ENCODE measurements at regions not wholly inside any gene's neighbourhood (a gene's known extent, or its start where the extent isn't known, plus 50 kb on each side); places are given as distances from the start of the nearest gene placed in this dataset.

DNA sequence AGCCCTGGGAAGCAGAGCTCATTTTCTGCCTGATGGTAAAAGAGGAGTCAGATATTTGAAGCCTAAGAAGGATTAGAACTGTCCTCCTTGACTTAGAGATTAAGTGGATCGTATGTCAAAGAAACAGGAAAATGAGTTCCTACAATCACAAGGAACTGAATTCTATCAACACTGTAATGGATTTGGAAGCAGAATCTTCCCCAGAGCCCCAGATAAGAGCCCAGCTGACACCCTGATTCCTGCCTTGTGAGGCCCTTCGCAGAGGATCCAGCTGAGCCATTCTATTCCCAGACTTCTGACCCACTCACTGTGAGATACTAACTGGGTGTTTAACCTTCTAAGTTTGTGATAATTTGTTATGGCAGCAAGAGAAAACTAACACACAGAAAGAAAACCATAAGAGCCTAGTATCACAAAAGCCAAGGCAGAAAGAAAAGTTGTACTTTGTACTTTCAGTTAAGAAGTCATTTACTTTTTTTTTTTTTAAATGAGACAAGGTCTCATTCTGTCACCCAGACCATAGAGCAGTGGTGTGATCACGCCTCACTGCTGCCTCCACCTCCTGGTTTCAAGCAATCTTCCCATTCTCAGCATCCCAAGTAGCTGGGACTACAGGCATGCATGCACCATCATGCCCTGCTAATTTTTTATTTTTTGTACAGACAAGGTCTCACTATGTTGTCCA lies 61.1 kb upstream of the ZBTB20 start:
- in situ Hi-C loops (cut with MboI; ENCODE audit: low sequenced_read_pairs) (no loop called here), intact Hi-C loops (cut with micrococcal nuclease) (no loop called here), dilution Hi-C loops (cut with HindIII; ENCODE audit: low sequenced_read_pairs, unreplicated experiment) (no loop called here)
- ChIA-PET CTCF (interaction anchor here (0.7 kb wide), 1 partner anchor 276 kb away, joined by 3 read pairs; no protein-coding TSS in a partner anchor), POLR2A (ENCODE audit: unreplicated experiment) (no interaction called here)
- Histone ChIP-seq H3K79me1 (ENCODE audit: low read depth in 1 of 2, low read length in 2 of 2) (no peaks in the 10 kb centered on the region), H2BK120ac (ENCODE audit: low read depth, low read length) (no peak overlapping the region), H3K36me3 (ENCODE audit: control insufficient read depth, insufficient read depth, low read length) (no peaks in the 10 kb centered on the region), H2AFZ (replicated peaks; ENCODE audit: low read length, poor library complexity) (no peak overlapping the region), H3K9ac (ENCODE audit: low read depth, low read length) (no peak overlapping the region), H3K27ac (ENCODE audit: insufficient read depth, low read length) (no peak overlapping the region), H2BK15ac (ENCODE audit: low read depth, low read length) (no peak overlapping the region), H2BK20ac (ENCODE audit: low read depth, low read length) (no peak overlapping the region), H4K5ac (ENCODE audit: low read depth, low read length) (no peak overlapping the region), H3K56ac (ENCODE audit: extremely low read depth, insufficient read depth, low read length) (no peak overlapping the region), H3K14ac (replicated peaks; ENCODE audit: low read depth, low read length) (no peak overlapping the region), H4K91ac (ENCODE audit: insufficient read depth, low read depth, low read length) (no peak overlapping the region), H3K9me3 (ENCODE audit: control insufficient read depth, insufficient read depth, low read length) (no peaks in the 10 kb centered on the region), H2AK5ac (ENCODE audit: low read depth, low read length) (no peak overlapping the region), H3K18ac (ENCODE audit: low read depth, low read length) (no peak overlapping the region), H2AK9ac (replicated peaks; ENCODE audit: low read depth, low read length, poor library complexity) (no peak overlapping the region), H3K4ac (ENCODE audit: low read depth, low read length) (no peak overlapping the region), H3K4me2 (ENCODE audit: low read depth, low read length) (no peak overlapping the region), H4K8ac (ENCODE audit: low read depth in 2 of 2, low read length in 2 of 2) (no peak overlapping the region), H3K23ac (ENCODE audit: low read depth, low read length) (no peak overlapping the region), H3K27me3 (ENCODE audit: control insufficient read depth, insufficient read depth, low read length) (no peaks in the 10 kb centered on the region; the same call in 1 of the 2 replicates), H3K4me3 (ENCODE audit: insufficient read depth, low read depth, low read length) (no peak overlapping the region), H3K9me1 (ENCODE audit: insufficient read depth, low read length) (no peaks in the 10 kb centered on the region), H3K4me1 (ENCODE audit: control insufficient read depth, insufficient read depth, low read length) (no peaks in the 10 kb centered on the region), H4K20me1 (ENCODE audit: insufficient read depth, low read length) (no peaks in the 10 kb centered on the region), H2BK5ac (ENCODE audit: low read depth, low read length, poor library complexity, severe bottlenecking) (no peak overlapping the region)
- no peak for ATAC-seq (ENCODE audit: low read depth)
- no peak for DNase-seq
- no CpG with 5 or more reads among the region's 3 CpGs for WGBS, 2 experiments (ENCODE audit: extremely low coverage in 2 of 2, insufficient read length in 1 of 2)
- TF ChIP-seq RCOR1 (IDR thresholded peaks at IDR 0.05; ENCODE audit: insufficient replicate concordance, low read length) (no peak), NFE2L2 (IDR thresholded peaks at IDR 0.05; ENCODE audit: low read depth, low read length) (no peak), RAD21 (IDR thresholded peaks at IDR 0.05; ENCODE audit: low read length) (no peak), SMC3 (IDR thresholded peaks at IDR 0.05; ENCODE audit: low read depth, low read length) (no peak), CHD1 (IDR thresholded peaks at IDR 0.05; ENCODE audit: low read depth, low read length) (no peak)
- TF ChIP-seq, protein P1, sequence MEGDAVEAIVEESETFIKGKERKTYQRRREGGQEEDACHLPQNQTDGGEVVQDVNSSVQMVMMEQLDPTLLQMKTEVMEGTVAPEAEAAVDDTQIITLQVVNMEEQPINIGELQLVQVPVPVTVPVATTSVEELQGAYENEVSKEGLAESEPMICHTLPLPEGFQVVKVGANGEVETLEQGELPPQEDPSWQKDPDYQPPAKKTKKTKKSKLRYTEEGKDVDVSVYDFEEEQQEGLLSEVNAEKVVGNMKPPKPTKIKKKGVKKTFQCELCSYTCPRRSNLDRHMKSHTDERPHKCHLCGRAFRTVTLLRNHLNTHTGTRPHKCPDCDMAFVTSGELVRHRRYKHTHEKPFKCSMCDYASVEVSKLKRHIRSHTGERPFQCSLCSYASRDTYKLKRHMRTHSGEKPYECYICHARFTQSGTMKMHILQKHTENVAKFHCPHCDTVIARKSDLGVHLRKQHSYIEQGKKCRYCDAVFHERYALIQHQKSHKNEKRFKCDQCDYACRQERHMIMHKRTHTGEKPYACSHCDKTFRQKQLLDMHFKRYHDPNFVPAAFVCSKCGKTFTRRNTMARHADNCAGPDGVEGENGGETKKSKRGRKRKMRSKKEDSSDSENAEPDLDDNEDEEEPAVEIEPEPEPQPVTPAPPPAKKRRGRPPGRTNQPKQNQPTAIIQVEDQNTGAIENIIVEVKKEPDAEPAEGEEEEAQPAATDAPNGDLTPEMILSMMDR (conservative IDR thresholded peaks at IDR 0.05; ENCODE audit: low read depth, low read length): no peak
- TF ChIP-seq, protein P2, sequence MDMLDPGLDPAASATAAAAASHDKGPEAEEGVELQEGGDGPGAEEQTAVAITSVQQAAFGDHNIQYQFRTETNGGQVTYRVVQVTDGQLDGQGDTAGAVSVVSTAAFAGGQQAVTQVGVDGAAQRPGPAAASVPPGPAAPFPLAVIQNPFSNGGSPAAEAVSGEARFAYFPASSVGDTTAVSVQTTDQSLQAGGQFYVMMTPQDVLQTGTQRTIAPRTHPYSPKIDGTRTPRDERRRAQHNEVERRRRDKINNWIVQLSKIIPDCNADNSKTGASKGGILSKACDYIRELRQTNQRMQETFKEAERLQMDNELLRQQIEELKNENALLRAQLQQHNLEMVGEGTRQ (IDR thresholded peaks at IDR 0.05; ENCODE audit: low read depth, low read length): no peak
- no TSS peak for BruUV-seq (replicated peaks)
